IMR-90 (cell line): ENCODE measurements at regions not wholly inside any gene's neighbourhood (a gene's known extent, or its start where the extent isn't known, plus 50 kb on each side); places are given as distances from the start of the nearest gene placed in this dataset.

ENCODE experiments used
- ATAC-seq: fragments of 200-7000 bp; cut with Tn5 transposase; 2 replicates; pipeline ENCODE4 v1.9.1; 2020; ENCODE audit warnings: low read depth, mild to moderate bottlenecking, moderate library complexity
- BruUV-seq: library from RNA; stranded (reverse); fragments of 400-500 nt; replicated peaks from 2 replicates; lab custom pipeline; 2021; lab: Mats Ljungman, UMichigan
- CTCF ChIA-PET: fragments of 300-600 bp; formaldehyde crosslinking; extraction: SDS; loops from one replicate; lab custom pipeline; 2021; ENCODE audit warnings: antibody characterized with exemption; lab: Yijun Ruan, JAX
- POLR2A ChIA-PET: fragments of 300-600 bp; sonication (Branson Sonifier 250); formaldehyde crosslinking; loops from one replicate; lab custom pipeline; 2022; ENCODE audit warnings: antibody characterized with exemption; ENCODE audit not compliant: unreplicated experiment; lab: Charles Lee
- DNase-seq: peaks from one replicate; pipeline ENCODE4 v3.0.0; 2013
- H2AFZ ChIP-seq: replicated peaks from 2 replicates; pipeline ENCODE3; 2013; ENCODE audit warnings: low read length, mild to moderate bottlenecking; ENCODE audit not compliant: poor library complexity
- H2AK5ac ChIP-seq: 2 replicates; pipeline ENCODE4 v1.6.1; 2013; ENCODE audit warnings: low read depth, low read length, inconsistent platforms
- H2AK9ac ChIP-seq: replicated peaks from 2 replicates; pipeline ENCODE3; 2013; ENCODE audit warnings: mild to moderate bottlenecking, low read depth, low read length, moderate library complexity; ENCODE audit not compliant: poor library complexity
- H2BK120ac ChIP-seq: 2 replicates; pipeline ENCODE4 v1.6.1; 2013; ENCODE audit warnings: low read depth, low read length, inconsistent platforms
- H2BK15ac ChIP-seq: 3 replicates; pipeline ENCODE4 v1.6.1; 2013; ENCODE audit warnings: low read depth, low read length, inconsistent platforms
- H2BK20ac ChIP-seq: 2 replicates; pipeline ENCODE4 v1.6.1; 2013; ENCODE audit warnings: low read depth, mild to moderate bottlenecking, inconsistent platforms, low read length, moderate library complexity
- H2BK5ac ChIP-seq: 2 replicates; pipeline ENCODE4 v1.6.1; 2013; ENCODE audit warnings: mild to moderate bottlenecking, low read depth, low read length, inconsistent platforms; ENCODE audit not compliant: poor library complexity, severe bottlenecking
- H3K14ac ChIP-seq: replicated peaks from 2 replicates; pipeline ENCODE4 v1.6.1; 2013; ENCODE audit warnings: low read depth, low read length, inconsistent platforms
- H3K18ac ChIP-seq: 2 replicates; pipeline ENCODE4 v1.6.1; 2013; ENCODE audit warnings: low read depth, low read length, control low read depth
- H3K23ac ChIP-seq: 2 replicates; pipeline ENCODE4 v1.6.1; 2013; ENCODE audit warnings: low read depth, low read length, inconsistent platforms
- H3K27ac ChIP-seq: 2 replicates; pipeline ENCODE4 v1.5.1; 2013; ENCODE audit warnings: mild to moderate bottlenecking, control low read depth, low read length; ENCODE audit not compliant: insufficient read depth
- H3K27me3 ChIP-seq: 2 replicates; pipeline ENCODE4 v1.6.1; 2013; ENCODE audit warnings: low read length; ENCODE audit not compliant: control insufficient read depth, insufficient read depth
- H3K36me3 ChIP-seq: 2 replicates; pipeline ENCODE4 v1.6.1; 2013; ENCODE audit warnings: low read length, mixed read lengths; ENCODE audit not compliant: control insufficient read depth, insufficient read depth
- H3K4ac ChIP-seq: 2 replicates; pipeline ENCODE4 v1.6.1; 2013; ENCODE audit warnings: low read depth, low read length, inconsistent platforms
- H3K4me1 ChIP-seq: 2 replicates; pipeline ENCODE4 v1.6.1; 2013; ENCODE audit warnings: low read length, mixed read lengths; ENCODE audit not compliant: control insufficient read depth, insufficient read depth
- H3K4me2 ChIP-seq: 2 replicates; pipeline ENCODE4 v1.6.1; 2013; ENCODE audit warnings: low read depth, mild to moderate bottlenecking, control low read depth, low read length, moderate library complexity
- H3K4me3 ChIP-seq: 2 replicates; pipeline ENCODE4 v1.5.1; 2013; ENCODE audit warnings: low read depth, mild to moderate bottlenecking, control low read depth, low read length, moderate library complexity; ENCODE audit not compliant: insufficient read depth
- H3K56ac ChIP-seq: 2 replicates; pipeline ENCODE4 v1.6.1; 2013; ENCODE audit warnings: low read length, inconsistent platforms; ENCODE audit not compliant: insufficient read depth; ENCODE audit errors: extremely low read depth
- H3K79me1 ChIP-seq, 2 experiments: 2 replicates each; pipeline ENCODE4 v1.6.1; 2013; ENCODE audit warnings: low read length in 2 of 2, inconsistent platforms in 1 of 2, low read depth in 1 of 2
- H3K9ac ChIP-seq: 2 replicates; pipeline ENCODE4 v1.6.1; 2013; ENCODE audit warnings: low read depth, low read length, control low read depth
- H3K9me1 ChIP-seq: 2 replicates; pipeline ENCODE4 v1.6.1; 2013; ENCODE audit warnings: low read length, inconsistent platforms; ENCODE audit not compliant: insufficient read depth
- H3K9me3 ChIP-seq: 2 replicates; pipeline ENCODE4 v1.6.1; 2013; ENCODE audit warnings: low read length; ENCODE audit not compliant: control insufficient read depth, insufficient read depth
- H4K20me1 ChIP-seq: 2 replicates; pipeline ENCODE4 v1.6.1; 2013; ENCODE audit warnings: low read length, inconsistent platforms; ENCODE audit not compliant: insufficient read depth
- H4K5ac ChIP-seq: 2 replicates; pipeline ENCODE4 v1.6.1; 2013; ENCODE audit warnings: mild to moderate bottlenecking, low read depth, low read length, control low read depth
- H4K8ac ChIP-seq, 2 experiments: 2 replicates each; pipeline ENCODE4 v1.6.1; 2013; ENCODE audit warnings: low read depth in 2 of 2, low read length in 2 of 2, control low read depth in 1 of 2, inconsistent platforms in 1 of 2
- H4K91ac ChIP-seq: 2 replicates; pipeline ENCODE4 v1.6.1; 2013; ENCODE audit warnings: low read depth, low read length, inconsistent platforms; ENCODE audit not compliant: insufficient read depth
- CTCF ChIP-seq: conservative IDR thresholded peaks from 2 replicates; pipeline ENCODE4 v1.5.1; 2012; ENCODE audit warnings: mild to moderate bottlenecking, low read depth, low read length, improper control_type of control experiment
- MAZ ChIP-seq: IDR thresholded peaks from 2 replicates; pipeline ENCODE4 v1.6.1; 2012; ENCODE audit warnings: low read depth, mild to moderate bottlenecking, low read length, improper control_type of control experiment, moderate library complexity, borderline replicate concordance
- NFE2L2 ChIP-seq: fragments of 150-350 bp; IDR thresholded peaks from 2 replicates; pipeline ENCODE4 v1.6.1; 2016; ENCODE audit warnings: low read depth, mild to moderate bottlenecking, low read length
- POLR2A ChIP-seq: IDR thresholded peaks from 2 replicates; pipeline ENCODE4 v1.6.1; 2012; ENCODE audit warnings: mild to moderate bottlenecking, low read depth, low read length
- RAD21 ChIP-seq: IDR thresholded peaks from 2 replicates; pipeline ENCODE4 v1.6.1; 2012; ENCODE audit warnings: low read length, improper control_type of control experiment
- RFX5 ChIP-seq: IDR thresholded peaks from 2 replicates; pipeline ENCODE4 v1.8.0; 2012; ENCODE audit warnings: low read depth, mild to moderate bottlenecking, low read length, moderate library complexity
- WGBS, 2 experiments: methylation state at CpG; one replicate each; pipeline versions ENCODE4 v1.1.5 to v1.1.7; 2013; ENCODE audit warnings: missing lambda C conversion rate in 2 of 2; ENCODE audit not compliant: insufficient read length in 1 of 2; ENCODE audit errors: extremely low coverage in 2 of 2; 5-methylcytosine and 5-hydroxymethylcytosine counted together
- dilution Hi-C: fragments of 300-500 bp; cut with HindIII; formaldehyde crosslinking; loops from one replicate; pipeline ENCODE4 v1.14.3; 2018; ENCODE audit warnings: low sequenced_read_pairs; ENCODE audit not compliant: unreplicated experiment
- in situ Hi-C: fragments of 300-500 bp; cut with MboI; formaldehyde crosslinking; loops from 3 replicates; pipeline ENCODE4 v1.14.3; 2019; ENCODE audit warnings: low sequenced_read_pairs, inconsistent platforms, mixed read lengths
- intact Hi-C: fragments of 100-400 bp; cut with micrococcal nuclease; formaldehyde crosslinking; loops from 2 replicates; pipeline ENCODE4 v1.10.0; 2022

GRCh38 chr14:64643709-64644108, 60.5 kb upstream of the PLEKHG3 start:
- WGBS, 2 experiments, result no CpG with 5 or more reads among the region's 3 CpGs
- BruUV-seq, result no TSS peak
- H3K9me1 ChIP-seq, result peaks cover 10% of the 10 kb centered on the region
- H2AK9ac ChIP-seq, result no peak overlapping the region
- no peaks in the 10 kb centered on the region for H3K9me3 ChIP-seq
- H3K4ac ChIP-seq, result no peak overlapping the region
- ATAC-seq, result no peak
- dilution Hi-C loops, result no loop called here
- no peak overlapping the region for H3K4me2 ChIP-seq
- H3K23ac ChIP-seq, result no peak overlapping the region
- no peaks in the 10 kb centered on the region for H3K79me1 ChIP-seq
- no peaks in the 10 kb centered on the region for H4K20me1 ChIP-seq
- no peak overlapping the region for H3K4me3 ChIP-seq
- H4K91ac ChIP-seq, result no peak overlapping the region
- no peak overlapping the region for H3K18ac ChIP-seq
- H2AFZ ChIP-seq, result no peak overlapping the region
- POLR2A ChIA-PET, result no interaction called here
- intact Hi-C loops, result loop anchor here (2.0 kb wide), 1 partner anchor 103 kb away; the partner anchor contains the start of gene HSPA2
- no peak overlapping the region for H4K5ac ChIP-seq
- no peak overlapping the region for H2BK20ac ChIP-seq
- no peak overlapping the region for H3K56ac ChIP-seq
- no peak overlapping the region for H3K27ac ChIP-seq
- no peaks in the 10 kb centered on the region for H3K36me3 ChIP-seq
- H3K9ac ChIP-seq, result no peak overlapping the region
- no peak overlapping the region for H2BK5ac ChIP-seq
- DNase-seq, result no peak
- CTCF ChIA-PET, result interaction anchor here (2.5 kb wide), 1 partner anchor 103 kb away, joined by 8 read pairs; the partner anchor contains the start of gene HSPA2
- no peak overlapping the region for H2BK15ac ChIP-seq
- H3K14ac ChIP-seq, result no peak overlapping the region
- TF ChIP-seq NFE2L2 (no peak), MAZ (no peak), RAD21 (no peak), RFX5 (no peak), CTCF (no peak), POLR2A (no peak)
- H3K4me1 ChIP-seq, result peaks cover 20% of the 10 kb centered on the region
- no peak overlapping the region for H4K8ac ChIP-seq
- H2AK5ac ChIP-seq, result peak overlapping the region; percentile 33; the same call in 1 of the 2 replicates
- peak overlapping the region; percentile 93; the same call in 1 of the 2 replicates for H2BK120ac ChIP-seq
- H3K27me3 ChIP-seq, result no peaks in the 10 kb centered on the region
- in situ Hi-C loops, result loop anchor here (10.0 kb wide), 1 partner anchor 299 kb away; no protein-coding TSS in a partner anchor
